ENCODE measurements at regions not wholly inside any gene's neighbourhood (a gene's known extent, or its start where the extent isn't known, plus 50 kb on each side); places are given as distances from the start of the nearest gene placed in this dataset.
A peak's percentile ranks its signal among the peaks of the same experiment; 100 is the strongest.

DNA sequence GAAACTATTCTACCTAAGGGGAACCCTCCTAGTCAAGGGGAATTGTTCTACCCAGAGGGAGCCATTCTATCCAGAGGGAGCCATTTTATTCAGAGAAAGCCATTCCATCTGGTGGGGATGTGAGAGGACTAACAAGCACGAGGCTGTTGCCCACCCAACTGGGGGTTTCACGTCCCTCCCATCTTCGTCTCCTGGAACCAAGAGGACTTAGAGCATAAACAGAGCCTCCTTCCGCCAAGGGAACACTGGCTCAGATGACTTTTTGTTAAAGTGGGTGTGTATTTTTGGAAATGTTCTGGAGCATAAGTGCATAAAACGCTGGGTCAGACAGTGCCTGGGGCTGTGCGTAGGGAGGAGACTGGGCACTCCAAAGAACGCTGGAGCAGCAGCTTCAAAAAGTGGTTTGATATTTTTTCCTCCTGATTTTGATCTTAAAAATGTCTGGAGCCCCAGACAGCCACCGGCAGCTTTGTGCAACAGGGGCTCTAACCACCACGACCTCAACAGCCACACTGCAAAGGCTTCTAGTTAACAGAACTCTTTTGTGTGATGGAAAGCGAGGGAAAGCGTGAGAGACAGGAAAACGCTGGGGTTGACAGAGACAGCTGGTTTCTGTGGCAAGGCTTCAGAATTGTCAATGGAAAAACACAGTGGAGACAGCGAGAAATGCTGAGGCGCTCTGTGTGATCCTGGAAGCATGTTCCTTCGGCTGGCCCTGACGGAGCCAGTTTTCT, 363.6 kb upstream of the CAMK1G start:
- DNase-seq (ENCODE audit: low read depth in 2 of 2): no peak

DNA sequence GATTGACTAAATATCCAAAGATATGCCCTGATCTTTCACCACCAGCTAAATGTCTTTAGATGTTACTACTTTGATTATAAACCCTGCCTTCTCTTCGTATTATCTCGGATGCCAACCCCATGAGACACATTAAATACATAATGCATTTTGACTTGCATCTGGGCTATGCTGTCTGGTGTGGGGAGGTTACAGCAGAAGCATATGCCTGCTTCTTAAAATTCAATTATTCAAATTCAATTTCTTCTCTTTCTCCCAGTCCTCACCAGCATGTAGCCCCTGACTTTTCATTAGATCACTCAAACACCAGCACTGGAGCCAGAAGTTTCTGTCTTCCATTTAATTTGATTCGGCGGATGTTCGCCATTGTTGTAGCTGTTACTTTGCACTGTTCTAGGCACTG, 360.7 kb upstream of the CAMK1G start:
- DNase-seq (ENCODE audit: low read depth in 2 of 2): no peak

DNA sequence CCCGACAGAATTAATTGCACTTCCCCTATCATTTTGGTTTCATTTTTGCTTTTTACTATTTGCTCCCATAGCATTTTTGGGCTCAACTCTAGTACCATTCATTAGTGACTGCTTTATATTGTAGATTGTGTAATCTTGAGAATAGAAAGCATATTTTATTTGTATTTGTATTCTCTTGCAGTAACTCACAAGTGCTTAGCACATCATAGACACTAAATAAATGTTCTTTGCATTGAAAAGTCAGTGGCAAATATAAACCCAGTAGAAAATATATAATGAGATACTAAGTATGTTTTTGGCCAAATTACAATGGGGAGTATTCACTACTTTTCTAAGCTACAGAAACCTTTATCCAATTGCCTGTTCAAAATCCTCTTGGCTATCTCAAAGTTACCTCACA, 359.7 kb upstream of the CAMK1G start:
- DNase-seq (ENCODE audit: low read depth in 2 of 2): no peak

DNA sequence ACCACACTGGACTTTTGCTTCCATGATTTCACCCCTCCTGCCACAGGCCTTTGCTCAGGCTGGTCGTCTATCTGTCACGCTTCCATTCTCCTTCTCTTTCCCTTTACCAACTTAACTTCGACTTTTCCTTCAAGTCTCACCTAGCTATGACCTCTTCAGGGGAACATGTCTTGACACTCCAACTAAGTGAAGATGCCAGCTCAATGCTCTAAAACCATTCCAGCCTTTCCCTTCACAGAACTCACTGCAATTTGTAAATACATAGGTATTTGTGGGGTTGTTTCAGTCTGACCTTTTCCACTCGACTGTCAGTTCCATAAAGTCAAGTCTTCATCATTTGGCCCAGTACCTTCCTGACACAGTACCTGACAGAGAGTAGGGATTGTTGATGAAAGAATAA, 358.6 kb upstream of the CAMK1G start:
- no peak for DNase-seq (ENCODE audit: low read depth in 2 of 2)

DNA sequence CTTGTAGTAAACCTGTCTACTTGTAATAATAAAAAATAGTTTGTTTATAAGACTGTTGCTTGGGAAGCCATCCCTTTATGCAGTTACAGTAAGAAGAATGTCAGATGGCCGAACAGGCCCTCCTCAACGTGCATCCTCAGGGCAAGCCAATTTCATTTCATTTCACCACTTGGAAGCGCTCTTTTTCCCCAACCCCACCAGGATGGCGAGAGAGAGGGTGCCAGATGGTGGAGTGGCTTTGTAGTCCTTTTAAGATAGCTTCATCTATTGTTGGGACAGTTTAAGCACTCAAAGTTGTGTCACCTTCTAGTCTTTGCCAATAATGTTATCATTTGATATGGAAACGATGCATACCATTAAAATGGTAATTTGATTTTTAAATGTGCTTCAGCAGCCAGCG, 356.3 kb upstream of the CAMK1G start:
- DNase-seq (ENCODE audit: low read depth in 2 of 2): no peak

DNA sequence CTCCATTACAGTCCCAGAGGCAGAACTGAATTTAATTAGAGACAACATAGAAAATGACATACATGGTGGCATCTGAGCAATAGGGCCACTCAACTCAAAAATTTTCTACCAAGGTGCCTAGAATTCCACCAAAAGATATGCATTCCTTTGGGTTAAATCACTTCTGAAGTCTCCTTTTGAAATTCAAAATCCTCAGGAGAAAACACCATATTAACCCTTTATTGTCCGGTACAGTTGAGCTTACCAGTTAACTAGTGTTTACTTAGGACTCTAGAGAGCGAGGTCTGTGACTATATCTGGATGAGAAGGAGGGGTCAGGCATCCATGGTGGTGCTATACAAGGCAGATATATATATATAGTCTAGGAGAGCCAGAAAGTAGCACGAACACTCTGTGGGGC, 355.6 kb upstream of the CAMK1G start:
- no peak for DNase-seq (ENCODE audit: low read depth in 2 of 2)

DNA sequence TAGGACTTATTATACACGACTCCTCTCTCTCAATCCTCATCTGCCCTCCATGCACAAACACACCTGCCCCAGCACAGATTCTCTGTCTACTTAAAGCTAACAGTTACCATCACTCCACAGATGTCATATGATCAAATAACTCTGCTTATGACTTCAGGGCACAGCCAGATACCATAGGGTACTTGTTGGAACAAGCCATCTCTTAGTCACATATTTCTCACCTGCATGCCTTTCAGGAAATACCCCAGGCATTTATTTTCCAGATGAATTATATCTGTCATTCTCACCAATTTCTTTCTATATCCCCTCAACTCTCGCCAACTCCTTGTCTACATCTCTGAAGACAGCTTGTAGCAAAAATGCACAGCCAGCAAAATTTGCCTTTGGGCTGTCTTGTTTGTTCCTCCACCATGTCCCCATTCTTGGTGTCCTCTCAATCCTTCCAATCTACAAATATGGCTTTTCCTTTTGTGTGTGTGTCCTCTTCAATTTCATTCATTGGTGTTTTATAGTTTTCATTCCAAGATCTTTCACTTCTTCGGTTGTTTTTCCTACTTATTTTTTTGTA, 353.9 kb upstream of the CAMK1G start:
- DNase-seq (ENCODE audit: low read depth in 2 of 2): no peak

DNA sequence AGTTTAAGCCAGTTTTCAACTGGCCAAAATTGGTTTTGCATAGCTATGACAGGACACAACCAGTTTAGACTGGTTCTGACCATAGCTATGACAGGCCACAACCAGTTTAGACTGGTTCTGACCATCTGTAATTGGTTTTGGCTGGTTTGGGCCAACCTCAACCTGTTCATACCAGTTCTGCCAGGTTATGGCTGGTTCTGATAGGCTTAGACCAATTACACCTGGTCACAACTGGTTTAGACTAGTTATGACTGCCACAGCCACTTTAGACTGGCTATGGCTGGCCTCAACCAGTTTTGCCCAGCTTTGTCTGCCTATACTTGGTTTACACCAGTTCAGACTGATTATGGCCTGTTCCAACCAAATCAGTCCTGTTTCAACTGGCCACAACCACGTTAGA, 353.2 kb upstream of the CAMK1G start:
- DNase-seq (ENCODE audit: low read depth in 2 of 2): no peak

DNA sequence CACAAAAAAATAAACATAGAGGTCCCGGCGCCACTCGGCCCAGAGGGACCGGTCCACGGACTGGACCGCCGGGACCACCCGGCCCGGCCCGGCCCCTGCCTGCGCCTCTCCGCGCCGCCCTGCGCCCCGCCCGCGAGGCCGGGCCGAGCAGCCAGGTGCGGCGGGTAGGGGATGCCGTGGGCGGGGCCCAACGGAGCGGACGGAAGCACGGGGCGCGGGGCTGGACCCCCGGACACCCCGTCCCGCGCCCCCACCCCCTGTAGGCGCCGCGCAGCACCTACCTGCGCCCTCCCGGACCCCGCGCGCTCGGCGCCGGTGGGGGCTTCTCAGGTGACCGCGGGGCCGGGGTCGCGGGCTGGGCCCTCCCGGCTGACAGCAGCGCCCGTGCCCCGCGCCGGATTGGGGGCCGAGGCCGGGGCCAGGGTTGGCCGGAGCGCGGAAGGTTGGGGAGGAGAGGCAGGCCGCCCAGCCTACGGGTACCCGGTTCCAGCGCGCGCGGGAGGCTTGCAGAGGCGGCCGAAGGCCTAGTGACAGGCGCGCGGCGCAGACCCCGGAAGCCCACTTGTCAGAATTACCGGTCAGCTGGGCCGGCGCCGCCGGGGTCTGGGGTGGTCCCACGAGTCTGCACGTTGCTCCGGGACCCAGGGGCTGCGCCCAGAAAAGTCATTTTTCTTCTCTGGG, 351.9 kb upstream of the CAMK1G start:
- DNase-seq (ENCODE audit: low read depth in 2 of 2): no peak

DNA sequence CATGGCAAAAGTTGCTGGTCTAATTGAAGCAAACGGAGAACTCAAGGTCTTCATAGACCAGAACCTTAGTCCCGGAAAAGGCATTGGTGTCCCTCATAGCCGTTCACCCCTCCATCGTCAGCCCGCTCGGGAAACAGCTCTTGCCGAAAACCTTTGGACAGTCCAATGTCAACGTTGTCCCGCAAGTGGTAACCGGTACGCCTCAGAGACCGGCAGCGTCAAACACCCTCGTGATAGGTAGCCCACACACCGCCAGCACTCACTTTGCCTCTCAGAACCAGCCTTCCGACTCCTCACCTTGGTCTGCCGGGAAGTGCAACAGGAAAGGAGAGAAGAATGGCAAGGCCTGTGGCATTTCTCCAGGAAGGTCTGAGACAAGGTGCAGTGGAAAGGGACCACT, 351.3 kb upstream of the CAMK1G start:
- no peak for DNase-seq (ENCODE audit: low read depth in 2 of 2)

DNA sequence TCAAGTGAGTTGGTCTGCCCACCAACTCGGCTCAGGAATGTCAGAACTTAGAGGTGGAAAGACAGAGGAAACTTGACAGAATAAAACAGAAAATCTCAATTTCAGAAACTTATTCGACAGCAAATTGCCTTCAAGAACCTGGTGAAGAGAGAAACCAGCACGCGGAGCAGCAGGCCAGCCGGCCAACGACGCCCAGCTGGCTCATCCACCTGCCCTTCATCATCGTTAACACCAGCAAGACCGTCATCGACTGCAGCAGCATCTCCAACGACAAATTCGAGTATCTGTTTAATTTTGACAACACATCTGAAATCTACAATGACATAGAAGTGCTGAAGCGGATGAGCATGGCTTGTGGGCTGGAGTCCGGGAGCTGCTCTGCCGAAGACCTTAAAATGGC, 350.8 kb upstream of the CAMK1G start:
- DNase-seq (ENCODE audit: low read depth in 2 of 2): no peak

DNA sequence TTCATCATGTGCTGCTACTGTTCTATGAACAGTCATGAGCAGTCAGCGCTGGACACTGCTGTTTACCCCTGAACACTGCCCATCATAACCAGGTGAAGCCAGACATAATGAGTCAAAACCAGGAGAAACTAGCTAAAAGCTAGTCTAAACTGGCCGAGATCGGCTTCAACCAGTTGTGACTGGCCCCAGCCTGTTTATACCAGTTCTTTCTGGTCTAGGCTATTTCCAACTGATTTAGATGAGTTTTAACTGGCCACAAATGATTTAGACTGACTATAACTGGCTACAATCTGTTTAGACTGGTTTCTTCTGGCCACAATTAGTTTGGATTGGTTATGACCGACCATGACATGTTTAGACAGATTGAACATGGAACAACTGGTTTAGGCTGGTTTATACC, 348.3 kb upstream of the CAMK1G start:
- DNase-seq (ENCODE audit: low read depth in 2 of 2): no peak

DNA sequence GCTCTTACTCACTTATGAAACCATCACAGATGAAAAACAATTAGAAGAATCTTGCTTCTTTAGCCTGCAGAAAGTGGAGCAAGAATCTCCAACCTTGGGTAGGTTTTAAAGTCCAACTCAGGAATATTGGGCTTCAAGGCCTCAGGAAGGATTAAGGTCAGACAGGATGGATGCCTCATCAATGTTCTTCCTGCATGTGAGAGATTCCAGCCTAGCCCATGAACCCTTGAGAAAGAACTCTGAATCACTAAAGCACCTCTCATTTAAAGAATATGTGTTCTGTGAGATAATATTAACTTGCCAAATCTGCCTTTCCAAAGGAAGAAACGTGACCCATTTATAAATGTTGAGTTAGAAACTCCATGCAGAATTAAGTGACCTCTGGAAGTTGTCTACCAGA, 345.2 kb upstream of the CAMK1G start:
- no peak for DNase-seq (ENCODE audit: low read depth in 2 of 2)

DNA sequence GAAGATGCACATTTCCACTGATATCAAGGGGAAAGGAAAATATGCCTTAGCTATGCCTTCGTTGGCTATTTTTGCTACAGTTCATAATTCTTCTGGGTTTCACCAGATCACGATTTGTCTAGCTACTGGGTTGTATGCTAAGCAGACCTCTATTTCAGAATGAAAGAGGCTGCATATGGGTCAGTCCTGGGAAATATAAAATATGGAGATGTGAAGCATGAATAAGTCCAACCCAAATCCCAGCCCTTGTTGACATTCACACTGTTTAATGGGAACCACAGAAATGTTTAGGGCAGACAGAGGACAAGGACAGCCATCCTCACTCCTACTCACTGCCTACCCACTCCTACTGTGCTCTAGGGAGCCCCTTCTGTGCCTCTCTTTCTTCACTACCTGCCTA, 343.2 kb upstream of the CAMK1G start:
- DNase-seq (ENCODE audit: low read depth in 2 of 2): no peak

DNA sequence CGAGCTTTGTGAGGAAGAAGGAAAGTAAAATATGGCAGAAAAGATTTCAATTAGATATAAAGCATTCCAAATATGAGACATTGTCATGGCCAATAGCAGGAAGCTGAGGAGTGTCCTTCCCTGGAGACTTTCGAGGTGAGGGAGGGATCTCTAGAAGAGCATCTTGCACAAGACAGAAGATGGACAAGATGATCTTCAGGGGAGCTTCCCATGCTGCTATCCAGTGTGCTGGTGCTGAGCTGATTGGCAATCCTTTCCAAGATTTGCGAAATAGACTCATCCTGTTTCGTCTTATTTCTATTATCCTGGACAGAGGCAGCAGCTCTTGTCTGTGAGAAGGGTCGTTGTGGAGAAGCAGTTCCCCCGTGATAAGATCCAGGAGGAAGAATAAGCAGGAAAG, 342.0 kb upstream of the CAMK1G start:
- DNase-seq (ENCODE audit: low read depth in 2 of 2): no peak

DNA sequence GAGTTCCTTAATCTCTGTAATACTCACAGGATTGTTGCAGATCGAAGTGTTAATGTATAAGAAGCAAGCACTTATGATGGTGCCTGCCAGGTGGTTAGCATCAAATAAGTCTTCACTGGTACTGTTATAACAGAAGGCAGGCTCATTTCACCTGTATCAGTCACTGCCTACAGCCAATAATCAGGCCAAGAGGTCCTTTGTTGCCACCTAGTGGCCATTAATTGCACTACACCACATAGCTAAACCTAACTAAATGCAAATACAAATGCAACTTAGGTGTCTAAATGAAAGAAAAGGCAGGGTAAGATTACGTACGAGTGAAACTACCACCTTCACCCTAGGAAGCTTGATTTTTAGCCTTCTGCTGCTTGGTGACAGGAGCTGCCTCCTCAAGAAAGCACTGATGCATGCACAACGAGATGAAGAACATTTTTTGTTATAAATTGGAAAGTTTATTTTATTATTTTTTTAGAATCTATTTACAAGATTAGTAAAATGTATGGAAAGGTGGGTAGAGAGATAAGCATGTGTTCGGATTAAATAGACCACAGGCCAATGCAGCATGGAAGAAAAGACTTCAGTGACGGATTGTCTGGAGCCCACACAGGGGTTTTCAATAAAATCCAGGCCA, 334.8 kb upstream of the CAMK1G start:
- peak in 1 of 2 donors; percentile 5 for DNase-seq (ENCODE audit: low read depth in 2 of 2)

DNA sequence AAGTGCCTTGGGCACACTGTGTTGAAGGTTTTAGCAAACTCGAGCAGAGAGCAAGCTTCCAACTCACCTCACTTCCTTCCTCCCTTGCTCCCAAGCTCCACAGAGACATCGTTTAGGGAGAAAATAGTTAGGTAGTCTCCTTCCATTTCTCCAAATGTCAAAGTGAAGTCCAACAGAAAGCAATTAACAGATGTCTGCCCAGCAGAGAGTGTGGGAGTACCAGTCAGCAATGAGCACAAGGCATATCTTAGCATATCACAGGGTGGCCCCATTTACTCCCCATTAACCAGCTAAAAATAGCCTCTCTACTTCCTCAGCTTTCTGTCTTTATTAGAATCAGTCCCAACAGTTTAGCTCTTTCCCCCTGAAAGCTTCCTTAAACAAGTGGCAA, 334.2 kb upstream of the CAMK1G start:
- no peak for DNase-seq (ENCODE audit: low read depth in 2 of 2)

DNA sequence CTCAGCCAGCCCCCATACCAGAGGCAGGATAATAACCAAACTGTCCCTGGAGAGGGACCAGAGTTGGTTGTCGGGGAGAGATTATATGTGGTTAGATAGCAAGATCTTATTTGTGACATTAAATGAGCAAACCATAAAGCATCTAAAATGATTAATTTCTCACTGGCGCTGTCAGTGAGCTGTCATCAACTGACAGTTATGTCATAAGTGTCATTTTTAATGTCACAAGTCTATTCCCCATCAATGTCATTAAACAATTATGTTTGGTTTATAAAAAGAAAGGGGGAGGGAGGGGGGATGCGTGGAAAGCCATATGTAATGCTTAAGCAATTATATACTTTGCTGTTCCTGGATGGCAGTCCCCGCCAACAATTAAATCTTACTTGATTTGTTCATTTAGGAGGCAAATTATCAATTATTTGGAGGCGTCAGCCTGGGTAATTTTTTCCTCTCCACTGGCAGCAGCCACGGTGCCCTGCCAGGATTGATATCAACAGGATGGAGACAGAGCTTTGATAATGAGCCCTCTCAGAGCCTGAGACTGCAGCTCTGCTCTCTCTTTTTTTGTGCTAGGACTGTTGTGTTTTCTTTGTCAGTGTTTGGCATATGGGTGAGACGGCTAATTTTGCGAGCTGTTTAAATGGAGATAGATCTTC, 333.6 kb upstream of the CAMK1G start:
- DNase-seq (ENCODE audit: low read depth in 2 of 2): no peak

DNA sequence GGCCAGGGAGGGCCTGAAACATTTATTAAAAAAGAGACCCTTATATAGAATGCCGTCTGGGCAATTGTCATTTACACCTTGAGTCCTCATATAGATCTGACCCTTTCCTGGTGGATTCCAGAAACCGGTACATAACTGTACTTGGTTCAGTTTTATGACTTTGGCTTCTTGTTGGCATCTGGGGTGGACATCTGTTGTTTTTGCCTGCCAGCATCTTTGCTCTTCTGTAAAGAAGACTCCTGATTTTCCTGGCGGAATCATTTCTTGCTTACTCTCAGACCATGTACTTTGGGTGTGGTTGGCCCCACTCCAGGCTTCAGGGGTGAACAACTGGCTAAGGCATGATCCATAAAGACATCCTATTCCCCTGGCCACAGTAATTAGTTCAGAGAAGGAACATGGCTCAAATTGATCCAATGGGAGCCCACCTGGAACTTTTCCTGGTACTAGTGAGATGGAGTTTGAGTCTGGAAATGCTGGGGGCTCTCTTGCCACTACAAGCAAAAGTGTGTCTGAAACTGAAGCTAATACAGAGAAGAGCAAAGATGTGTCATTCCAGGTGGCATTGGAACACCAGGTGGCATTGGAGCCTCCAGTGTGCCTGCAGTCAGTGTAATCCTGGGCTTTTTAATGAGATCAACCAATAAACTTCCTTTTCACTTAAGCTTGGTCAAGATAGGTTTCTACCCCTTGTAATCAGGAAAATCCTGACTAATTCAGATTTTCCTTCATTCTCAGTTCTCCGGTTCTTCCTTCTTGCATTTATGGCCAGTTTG, 332.5 kb upstream of the CAMK1G start:
- no peak for DNase-seq (ENCODE audit: low read depth in 2 of 2)

DNA sequence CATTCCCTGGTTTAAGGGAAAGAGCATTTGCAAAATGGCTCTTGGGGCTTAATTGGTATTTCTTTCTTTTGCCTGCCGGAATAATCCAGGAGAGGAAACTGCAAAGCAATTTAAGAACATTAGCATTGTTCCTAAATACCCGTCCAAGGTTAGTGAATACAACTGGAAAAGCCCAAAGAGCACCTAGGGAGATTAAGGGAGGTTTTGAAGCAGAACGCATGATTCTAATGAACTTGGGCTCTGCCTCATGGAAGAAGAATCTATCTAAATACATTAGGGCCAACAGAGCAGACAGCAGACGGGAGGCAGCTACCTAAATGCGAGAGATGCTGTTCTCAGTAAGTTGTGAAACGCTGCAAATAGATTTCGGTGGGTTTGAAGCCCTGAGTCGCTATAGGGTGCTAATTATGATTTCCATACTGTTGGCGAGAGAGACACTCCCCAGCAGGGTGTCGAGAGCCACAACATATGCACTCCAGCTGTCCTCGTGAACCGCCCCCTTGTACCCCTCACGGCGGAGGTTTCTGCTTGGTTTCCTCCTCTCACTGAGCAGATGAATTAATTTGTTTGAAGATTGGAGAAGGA, 326.7 kb upstream of the CAMK1G start:
- DNase-seq (ENCODE audit: low read depth in 2 of 2): no peak

DNA sequence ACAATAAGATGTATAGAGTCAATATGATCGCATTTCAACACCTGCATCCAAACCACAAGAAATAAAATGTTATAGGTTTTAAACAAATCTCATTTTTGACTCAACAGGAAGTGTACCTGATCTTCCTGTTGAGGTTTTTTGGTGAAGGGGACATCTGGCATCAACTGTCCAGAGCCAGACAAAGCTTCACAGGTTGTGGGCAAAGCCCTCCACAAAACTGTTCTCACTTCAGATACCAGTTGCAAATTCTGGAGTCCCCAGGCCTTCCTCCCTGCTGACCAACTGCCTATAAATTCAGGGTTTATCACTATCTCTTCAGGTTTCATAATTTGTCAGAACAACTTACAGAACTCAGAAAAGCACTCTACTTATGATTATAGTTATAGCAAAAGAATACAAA, 326.1 kb upstream of the CAMK1G start:
- no peak for DNase-seq (ENCODE audit: low read depth in 2 of 2)
